NCI-H69 (cell line): ENCODE measurements at regions not wholly inside any gene's neighbourhood (a gene's known extent, or its start where the extent isn't known, plus 50 kb on each side); places are given as distances from the start of the nearest gene placed in this dataset.
"Not testable (repeated sequence)": the region's sequence is repeated elsewhere in the genome, so short reads cannot be mapped to it uniquely, and the experiment has no call there.

Experiments used
- DNase-seq: peaks from one replicate; lab custom pipeline; 2025; lab: John Stamatoyannopoulos, UW

- peak; percentile 24 for DNase-seq
These were observed 441.1 kb downstream of the BCAT1 start for GRCh38 chr12:24507827-24508226.

GRCh38 chr12:24505366-24506015, 443.4 kb downstream of the BCAT1 start:
- peak; percentile 90 for DNase-seq

GRCh38 chr12:24503477-24503876, 445.4 kb downstream of the BCAT1 start:
- DNase-seq: not testable (repeated sequence)

GRCh38 chr12:24500831-24501230, 448.1 kb downstream of the BCAT1 start:
- DNase-seq: peak; percentile 55

- no peak for DNase-seq
These were observed 448.5 kb downstream of the BCAT1 start for GRCh38 chr12:24500421-24500820.

- DNase-seq: no peak
These were observed 449.5 kb downstream of the BCAT1 start for GRCh38 chr12:24499151-24500146.

- DNase-seq: no peak
These were observed 452.1 kb downstream of the BCAT1 start for GRCh38 chr12:24496755-24497154.

- DNase-seq: no peak
These were observed 454.5 kb downstream of the BCAT1 start for GRCh38 chr12:24494401-24494800.

- DNase-seq: no peak
These were observed 456.9 kb downstream of the BCAT1 start for GRCh38 chr12:24491968-24492367.

GRCh38 chr12:24489939-24490338, 459.0 kb downstream of the BCAT1 start:
- no peak for DNase-seq

- DNase-seq: no peak
These were observed 459.8 kb downstream of the BCAT1 start for GRCh38 chr12:24488906-24489619.

GRCh38 chr12:24488091-24488596, 460.8 kb downstream of the BCAT1 start:
- peak; percentile 11 for DNase-seq

- no peak for DNase-seq
These were observed 461.3 kb downstream of the BCAT1 start for GRCh38 chr12:24487606-24488005.

- no peak for DNase-seq
These were observed 465.2 kb downstream of the BCAT1 start for GRCh38 chr12:24483732-24484131.

GRCh38 chr12:24482882-24483604, 465.9 kb downstream of the BCAT1 start:
- DNase-seq: peak; percentile 92

GRCh38 chr12:24482044-24482443, 466.9 kb downstream of the BCAT1 start:
- peak; percentile 15 for DNase-seq

GRCh38 chr12:24480766-24481449, 468.0 kb downstream of the BCAT1 start:
- no peak for DNase-seq

GRCh38 chr12:24479131-24479530, 469.8 kb downstream of the BCAT1 start:
- DNase-seq: no peak

- DNase-seq: peak; percentile 88
These were observed 470.6 kb downstream of the BCAT1 start for GRCh38 chr12:24478254-24478653.

- no peak for DNase-seq
These were observed 472.6 kb downstream of the BCAT1 start for GRCh38 chr12:24476310-24476709.

GRCh38 chr12:24475337-24475736, 473.6 kb downstream of the BCAT1 start:
- DNase-seq: no peak
